ENCODE measurements at regions not wholly inside any gene's neighbourhood (a gene's known extent, or its start where the extent isn't known, plus 50 kb on each side); places are given as distances from the start of the nearest gene placed in this dataset.
"Not testable (repeated sequence)": the region's sequence is repeated elsewhere in the genome, so short reads cannot be mapped to it uniquely, and the experiment has no call there.

DNA sequence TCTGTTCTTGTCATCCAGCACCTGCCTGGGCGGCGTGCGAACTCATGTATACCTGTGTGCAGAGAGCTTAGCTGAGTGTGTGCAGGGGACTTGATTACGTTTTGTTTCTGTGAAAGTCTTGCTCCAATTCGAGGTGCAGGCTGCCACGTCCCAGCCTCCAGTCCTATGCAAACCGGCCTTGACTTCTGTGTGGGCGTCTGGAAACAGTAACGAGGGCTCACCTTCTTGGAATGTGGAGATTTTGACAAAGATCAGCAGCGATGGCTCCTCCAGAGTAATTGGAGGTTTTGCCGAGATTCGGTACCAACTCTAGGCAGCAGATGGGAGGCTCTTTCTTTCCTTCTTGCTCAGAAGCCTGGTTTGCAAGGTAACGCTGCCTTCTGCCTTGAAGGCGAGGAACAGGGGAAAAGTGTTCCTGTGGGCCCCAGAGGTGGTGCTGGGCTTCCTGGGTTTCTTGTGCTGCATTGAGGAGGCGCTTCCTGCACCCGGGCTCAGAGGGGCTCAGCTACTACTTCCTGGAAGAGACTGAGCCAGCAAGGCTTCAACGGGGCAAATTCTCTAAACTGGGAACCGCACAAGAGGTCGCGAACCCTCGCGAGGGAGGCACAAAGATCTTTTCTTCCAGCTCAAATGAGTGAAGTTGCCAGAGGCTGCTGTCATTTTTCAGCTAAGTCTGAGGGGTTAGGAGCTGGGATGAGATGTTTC lies 249.0 kb downstream of the AACS start:
- no peak for DNase-seq

DNA sequence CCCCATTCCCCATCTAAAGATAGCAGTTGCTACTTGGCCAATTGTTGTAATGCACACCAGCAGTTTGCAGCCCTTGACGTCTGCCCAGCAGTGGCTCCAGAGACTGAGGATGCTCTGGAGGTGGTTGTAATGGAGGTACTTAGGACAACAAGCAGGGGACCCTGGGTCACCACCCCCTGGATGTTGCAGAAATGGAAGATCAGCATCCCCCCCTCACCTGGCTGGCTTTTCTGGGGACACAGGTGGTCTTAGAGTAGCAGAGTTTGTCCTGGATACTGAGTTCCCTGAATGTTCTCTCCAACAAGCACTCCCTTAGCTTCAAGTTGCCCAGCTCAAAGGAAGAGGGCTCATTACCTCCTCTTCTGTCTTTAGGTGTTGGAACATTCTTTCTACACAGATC lies 250.5 kb downstream of the AACS start:
- DNase-seq = no peak

DNA sequence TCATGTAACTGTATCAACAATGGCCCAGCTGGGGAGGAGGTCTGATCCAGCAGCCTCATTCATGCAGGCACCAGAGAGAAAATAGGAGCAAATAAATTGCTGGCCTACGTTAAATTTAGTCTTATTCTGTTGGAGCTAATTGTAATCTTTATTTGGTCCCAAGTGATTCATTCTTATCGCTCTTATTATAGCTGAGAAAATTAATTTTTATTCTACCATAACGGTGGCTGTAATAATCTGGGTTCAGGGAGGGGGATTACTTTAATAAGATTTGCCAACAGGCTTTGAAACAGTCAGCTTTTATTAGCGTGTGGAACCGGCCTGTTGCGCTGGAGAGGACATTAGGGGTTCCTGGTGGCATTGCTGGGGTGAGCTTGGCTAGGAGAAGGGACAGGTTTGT lies 254.9 kb downstream of the AACS start:
- DNase-seq = no peak

DNA sequence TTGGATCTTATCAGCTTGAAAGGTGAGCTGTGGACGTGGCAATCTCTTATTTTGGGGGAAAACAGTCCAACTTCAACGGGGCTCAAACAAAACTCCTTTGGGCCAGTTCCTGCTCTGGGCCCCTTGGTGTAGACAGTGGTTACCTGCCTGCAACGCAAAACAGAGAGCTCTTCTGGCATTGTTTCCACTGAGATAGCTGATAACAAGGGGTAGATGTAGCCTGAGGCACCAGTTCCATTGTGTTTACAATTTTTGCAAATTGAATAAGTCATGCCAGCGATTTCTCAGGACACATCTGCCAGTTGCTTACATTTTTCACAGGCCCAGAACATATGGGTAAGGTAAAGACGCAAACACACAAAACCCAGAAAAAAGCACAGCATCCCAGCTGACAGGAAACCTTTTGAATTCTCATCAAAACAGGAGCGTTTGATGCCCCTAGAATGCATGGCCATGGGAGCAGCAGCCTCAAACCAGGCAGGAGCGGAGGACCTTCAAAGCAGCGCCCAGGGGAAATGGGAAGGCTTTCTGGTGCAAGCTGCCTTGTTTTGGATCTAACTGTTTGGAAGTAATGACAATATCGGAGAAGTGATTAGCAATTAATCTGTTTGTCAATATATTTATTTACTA lies 259.7 kb downstream of the AACS start:
- no peak for DNase-seq

DNA sequence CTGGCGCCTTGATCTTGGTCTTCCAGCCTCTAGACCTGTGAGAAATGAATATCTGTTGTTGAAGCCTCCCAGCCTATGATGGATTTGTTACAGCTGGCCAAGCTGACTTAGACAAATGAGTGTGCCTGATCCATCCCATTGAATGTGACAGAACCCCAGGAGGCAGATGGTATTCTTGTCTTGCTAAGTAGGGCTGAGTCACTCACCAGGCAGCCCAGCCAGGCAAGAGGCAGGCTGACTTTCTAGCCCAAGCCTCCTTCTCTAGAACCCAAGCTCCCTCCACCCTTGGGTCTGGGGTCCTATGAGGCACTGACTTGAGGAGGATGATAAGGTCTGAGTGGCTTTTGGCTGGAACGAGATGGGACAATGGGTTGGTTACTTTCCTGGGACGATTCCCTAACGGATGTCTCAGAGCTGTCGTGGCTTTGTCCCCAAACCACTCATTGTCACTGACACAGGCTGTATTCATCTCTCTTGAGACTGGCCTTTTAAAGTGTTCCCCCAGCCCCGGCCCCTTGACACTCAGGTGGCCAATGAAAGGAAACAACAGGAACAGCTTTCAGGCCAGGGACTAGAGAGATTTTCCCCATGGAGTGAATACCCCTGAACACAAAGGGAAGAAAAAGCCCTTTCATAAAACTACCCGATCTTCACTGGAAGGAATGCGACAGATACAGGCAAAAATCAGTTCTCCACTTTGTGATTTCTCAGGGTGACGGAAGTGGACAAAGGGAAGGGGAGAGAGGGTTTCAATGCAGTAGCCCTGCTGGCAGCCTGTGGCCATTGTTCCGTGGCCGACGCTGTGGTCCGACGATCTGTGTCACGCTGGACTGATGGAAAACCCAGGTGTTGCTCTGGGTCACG lies 264.2 kb downstream of the AACS start:
- DNase-seq = no peak

DNA sequence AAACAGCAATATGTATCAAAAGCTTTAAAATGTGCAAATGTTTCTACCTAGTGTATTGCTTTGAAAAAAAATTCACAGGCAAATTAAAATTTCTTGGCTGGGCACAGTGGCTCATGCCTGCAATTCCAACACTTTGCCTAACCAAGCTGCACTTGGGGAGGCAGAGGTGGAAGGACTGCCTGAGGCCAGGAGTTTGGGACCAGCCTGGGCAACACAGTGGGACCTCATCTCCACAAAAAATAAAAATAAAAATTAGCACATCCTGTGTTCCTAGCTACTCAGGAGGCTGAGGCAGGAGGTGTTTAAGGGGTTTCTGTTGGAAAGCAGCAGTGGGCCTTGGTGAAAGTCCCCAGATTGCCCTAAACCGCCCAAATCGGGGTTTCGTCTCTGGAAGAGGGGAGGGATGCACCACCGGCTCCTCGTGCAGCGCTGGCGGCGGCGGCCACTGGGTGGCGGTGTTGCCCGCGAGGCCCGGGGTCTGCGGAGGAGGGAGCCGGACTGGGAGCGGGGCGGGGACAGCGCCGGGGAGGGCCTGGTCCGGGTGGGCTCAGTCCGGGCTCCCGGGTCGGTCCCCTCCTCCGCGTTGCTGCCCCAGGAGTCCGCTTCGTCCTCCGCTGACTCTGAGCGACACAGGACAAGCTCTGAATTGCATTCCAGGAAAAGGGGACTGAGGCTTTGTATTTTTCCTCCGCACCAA lies 265.6 kb downstream of the AACS start:
- peak; percentile 29 for DNase-seq

DNA sequence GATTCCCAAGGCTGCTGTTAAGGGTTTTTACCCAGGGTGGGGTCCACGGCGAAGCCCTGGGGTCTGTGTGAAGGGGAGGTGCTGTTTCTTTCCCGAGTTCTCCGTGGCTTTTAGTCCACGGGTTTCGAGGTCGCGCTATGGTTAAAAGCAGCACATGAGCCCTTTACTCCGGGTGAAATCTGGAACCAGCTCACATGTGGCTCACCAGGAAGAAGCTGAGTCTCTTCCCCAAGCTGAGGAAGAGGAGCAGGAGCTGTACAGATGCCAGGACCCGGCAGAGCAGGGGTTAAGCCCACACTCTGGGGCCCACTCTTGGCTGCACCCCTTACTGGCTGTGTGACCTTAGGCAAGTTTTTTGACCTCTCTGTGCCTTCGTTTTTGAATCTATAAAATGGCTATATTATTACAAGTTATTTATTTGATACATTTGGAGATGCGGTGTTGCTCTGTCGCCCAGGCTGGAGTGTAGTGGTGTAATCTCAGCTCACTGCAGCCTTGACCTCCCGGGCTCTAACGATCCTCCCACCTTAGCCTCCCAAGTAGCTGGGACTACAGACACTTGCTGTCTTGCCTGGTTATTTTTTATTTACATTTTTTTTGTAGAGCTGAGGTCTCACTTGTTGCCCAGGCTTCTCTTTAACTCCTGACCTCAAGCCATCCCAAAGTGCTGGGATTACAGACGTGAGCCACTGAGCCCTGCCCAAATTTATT lies 266.3 kb downstream of the AACS start:
- DNase-seq = no peak

DNA sequence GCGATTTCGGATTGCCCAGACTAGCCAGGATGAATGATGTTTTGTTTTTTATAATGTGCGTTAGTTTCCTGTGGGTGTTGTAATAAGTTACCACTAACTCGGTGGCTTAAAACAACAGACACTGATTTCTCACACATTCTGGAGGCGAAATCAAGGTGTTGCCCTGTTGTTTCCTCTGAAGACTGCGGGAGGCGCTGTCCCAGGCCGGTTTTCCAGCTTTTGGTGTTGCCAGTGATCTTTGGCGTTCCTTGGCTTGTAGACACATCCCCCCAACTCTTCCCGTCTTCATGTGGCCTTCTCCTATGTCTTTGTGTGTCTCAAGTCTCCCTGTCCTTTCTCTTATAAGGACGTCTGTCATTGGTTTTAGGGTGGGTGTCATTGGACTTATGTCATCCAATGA lies 267.7 kb downstream of the AACS start:
- DNase-seq = no peak

DNA sequence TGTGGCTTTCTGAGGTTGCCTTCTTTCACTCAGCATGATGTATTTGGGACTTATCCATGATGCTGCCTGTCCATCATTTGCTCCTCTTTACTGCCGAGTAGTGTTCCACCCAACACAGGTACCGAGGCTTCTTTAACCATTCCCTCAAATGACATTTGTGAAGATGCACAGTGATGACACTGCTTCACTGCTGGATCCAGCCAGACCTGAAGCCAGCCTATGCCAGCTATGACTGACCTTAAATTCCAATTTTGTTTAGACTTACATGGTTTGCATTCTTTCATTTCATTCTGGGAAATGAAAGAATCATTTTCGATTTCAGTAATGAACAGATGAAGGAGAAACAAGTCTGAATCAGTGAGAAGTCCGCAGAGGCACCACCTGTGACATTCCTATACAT lies 271.0 kb downstream of the AACS start:
- DNase-seq = no peak

DNA sequence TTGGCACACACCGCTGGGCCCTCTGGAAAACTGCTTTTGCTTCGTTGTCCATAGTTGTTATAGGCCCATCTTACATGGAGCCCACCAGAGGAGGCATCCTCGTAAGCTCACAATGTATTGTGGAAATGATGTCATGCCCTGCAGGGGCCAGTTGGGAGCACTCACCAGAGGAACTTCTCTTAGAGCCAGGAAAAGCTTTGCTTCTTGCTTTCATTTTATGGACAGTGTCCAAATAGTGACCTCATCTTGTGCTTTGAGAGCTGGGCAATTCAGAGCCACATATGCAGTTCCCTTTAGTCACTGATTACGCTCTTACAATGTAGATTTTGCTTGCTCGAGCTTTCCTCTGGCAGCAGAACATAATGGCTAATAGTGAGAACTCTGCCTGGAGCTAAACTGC lies 275.6 kb downstream of the AACS start:
- DNase-seq = peak; percentile 2

DNA sequence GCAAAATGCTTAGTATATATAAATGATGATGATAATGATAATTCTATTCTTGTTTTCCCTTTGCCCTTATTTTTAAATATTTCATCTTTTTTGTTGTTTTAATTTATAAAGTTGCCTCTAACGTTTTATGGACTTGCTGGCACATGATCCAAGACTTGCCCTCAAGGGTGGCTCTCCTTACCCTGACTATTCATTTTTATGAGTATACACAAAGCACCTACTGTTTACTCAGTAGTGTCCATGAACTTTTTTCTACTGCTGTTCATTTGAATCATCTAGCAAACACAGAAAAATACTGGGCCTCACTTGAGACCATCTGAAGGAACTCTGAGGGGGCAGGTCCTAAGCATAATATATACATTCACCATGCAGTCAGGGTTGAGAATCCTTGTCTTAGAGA lies 276.2 kb downstream of the AACS start:
- no peak for DNase-seq

DNA sequence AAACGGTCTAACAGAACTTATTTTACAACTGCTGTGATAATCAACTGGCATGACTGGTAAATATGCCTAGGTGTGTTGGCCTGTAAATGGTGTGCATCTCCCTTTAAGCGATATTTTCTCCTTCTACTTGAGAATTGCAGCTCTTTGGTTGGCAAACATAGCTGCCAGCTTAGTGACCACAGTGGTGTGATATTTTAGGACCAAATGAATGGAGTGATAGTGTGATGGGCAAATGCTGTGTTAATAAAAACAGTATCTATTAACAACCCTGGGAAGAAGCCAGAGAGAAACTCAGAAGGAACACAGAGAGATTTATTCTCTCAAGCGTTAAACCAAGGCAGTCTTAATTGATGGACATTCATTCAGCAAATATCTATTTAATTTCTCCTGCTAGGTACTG lies 278.4 kb downstream of the AACS start:
- DNase-seq = no peak

DNA sequence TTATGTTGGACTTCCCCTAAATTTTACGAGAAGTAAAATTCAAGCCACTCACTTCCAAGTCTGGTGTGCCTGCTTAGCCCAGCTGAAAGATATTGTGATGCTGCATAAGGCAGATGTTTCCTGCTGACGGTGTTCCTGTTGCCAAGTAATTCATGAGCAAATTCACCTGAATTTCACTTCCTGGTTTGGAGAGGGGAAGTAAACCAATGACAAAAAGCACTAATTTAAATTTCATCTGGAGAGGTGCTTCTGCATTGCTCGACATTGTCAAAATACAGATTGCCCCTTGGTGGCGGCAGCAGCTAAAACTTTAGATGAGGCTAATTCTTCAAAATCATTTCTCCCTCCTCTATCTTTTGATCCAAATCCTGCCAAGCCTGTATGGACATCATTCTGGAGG lies 281.1 kb downstream of the AACS start:
- DNase-seq = no peak

DNA sequence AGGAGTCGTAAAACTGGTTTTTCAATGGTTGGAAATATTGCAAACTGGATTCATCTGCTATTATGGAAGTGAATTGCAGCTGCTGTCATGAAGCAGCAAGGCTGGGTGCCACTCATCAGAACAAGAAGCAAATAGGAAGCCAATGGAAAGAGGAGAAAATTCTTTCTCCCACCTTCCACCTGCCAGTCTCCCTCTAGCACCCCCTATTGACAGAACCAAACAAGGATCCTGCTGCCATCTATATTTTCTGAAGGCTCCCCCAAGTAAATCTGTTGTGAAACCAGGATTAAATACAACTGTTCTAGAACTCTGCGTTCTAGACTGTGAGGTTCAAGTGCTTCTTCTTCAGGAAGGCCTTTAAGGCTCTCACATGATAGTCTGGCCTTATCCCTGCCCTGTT lies 286.6 kb downstream of the AACS start:
- no peak for DNase-seq

DNA sequence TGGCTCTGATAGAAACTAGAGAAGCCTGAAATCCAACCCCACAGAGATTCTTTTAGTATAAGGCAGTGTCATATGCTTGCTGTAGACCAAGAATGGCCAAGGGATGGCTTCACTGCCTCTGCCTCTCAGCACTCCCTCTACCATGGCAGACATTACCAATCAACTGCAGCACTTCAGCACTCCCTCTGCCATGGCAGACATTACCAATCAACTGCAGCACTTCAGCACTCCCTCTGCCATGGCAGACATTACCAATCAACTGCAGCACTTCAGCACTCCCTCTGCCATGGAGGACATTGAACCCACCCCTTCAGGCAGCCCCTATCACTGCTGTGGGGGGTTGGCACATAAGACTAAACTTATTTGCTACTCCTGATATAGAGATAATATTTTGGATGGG lies 287.8 kb downstream of the AACS start:
- DNase-seq = not testable (repeated sequence)

DNA sequence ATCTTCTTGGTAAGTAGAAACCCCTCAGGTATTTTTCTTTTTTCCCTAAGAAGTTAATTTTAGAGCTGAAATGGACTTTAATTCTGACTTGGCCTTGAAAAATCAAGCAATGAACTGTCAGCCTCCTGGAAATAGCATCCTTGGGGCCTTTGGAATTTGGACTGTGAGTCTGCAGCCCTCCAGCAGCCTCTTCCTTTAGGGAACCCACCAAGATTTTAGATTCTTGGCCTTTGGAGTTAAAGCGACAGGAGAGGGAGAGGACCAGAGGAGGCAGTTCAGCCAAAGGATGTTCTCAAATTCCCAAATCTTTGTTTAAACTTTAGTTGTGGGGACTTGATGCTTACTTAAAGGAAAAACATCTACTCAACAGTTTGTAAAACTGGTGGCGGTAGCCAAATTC lies 288.6 kb downstream of the AACS start:
- DNase-seq = no peak

DNA sequence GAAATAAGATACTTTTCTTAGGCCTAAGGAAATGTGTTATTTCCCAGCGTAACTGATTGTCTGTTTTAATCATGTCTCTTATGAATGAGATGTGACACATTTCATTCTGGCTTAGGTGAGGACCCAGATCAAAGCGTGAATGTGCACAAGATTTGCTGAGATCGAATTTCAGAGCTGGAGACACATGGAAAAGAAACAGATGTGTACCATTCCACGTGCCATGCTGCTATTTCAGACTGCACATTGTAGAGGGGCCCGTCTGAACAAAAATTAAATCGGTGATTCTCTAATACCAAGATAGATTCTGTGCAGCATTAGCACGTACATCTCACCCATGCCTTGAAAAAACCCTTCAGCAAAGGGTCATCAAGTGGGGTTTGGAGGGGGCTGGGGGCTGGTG lies 290.4 kb downstream of the AACS start:
- DNase-seq = no peak

DNA sequence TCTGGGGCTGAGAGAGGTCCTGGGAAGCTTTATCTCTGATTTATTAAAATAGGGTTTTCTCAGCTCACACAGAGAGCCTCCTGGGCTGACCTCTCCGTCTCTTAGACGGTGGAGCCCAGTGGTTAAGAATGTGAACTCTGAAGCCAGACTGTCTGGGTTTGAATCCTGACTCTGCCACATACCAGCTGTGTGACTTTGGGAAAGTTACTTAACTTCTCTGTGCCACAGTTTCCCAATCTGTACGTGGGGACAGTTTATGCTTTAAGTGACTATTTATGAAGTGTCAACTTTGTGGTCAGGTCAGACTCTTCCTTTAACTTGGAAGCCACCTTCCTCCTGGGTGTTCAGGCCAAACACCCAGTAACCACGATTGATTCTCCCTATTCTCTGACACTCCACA lies 290.9 kb downstream of the AACS start:
- no peak for DNase-seq

DNA sequence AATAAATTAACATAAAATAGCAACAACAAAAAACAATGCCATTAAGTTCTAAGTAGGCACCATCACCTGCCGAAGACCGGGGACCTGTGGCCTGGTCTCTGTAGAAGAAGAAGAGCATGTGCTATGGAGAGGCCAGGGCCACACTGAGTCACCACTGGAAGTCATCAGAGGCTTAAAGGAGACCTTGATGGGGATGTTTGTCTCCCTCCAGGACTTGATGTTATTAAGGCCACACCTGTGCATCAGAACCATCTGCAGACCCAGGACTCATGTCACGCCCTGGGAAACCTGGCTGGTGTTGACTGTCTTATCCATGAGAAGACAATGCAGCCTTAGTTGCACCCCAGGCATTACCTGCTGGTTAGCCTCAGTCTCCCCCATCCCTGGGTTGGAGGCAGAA lies 292.3 kb downstream of the AACS start:
- no peak for DNase-seq

DNA sequence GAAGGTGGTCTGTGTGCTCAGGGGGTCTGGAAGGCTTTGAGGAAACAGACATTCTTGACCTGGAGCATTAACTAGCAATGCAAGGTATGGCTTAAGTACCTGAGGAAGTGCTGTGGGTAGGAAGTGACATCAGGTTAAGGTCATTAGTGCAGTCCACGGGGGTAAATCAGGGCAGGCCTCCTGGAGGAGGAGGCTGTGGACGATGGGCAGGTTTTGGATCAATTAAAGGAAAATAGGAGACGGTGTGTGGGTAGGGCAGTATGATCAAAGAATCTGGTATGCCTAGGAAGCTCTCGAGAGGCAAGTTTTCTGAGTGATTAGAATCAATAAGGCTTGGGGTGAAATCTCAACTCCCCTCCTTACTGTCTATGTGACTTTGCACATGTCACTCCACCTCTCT lies 295.3 kb downstream of the AACS start:
- DNase-seq = no peak

DNA sequence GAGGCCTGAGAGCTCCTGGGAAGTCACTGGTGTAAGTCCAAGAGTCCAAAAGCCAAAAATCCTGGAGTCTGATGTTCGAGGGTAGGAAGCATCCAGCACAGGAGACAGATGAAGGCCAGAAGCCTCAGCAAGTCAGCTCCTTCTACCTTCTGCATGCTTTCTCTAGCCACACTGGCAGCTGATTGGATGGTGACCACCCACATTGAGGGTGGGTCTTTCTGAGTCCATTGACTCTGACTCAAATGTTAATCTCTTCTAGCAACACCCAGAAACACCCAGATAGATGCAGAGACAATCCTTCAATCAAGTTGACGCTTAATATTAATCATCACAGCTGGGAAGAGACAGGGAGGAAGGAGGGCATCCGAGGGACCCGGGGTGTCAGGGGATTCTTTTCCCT lies 305.8 kb downstream of the AACS start:
- DNase-seq = no peak

DNA sequence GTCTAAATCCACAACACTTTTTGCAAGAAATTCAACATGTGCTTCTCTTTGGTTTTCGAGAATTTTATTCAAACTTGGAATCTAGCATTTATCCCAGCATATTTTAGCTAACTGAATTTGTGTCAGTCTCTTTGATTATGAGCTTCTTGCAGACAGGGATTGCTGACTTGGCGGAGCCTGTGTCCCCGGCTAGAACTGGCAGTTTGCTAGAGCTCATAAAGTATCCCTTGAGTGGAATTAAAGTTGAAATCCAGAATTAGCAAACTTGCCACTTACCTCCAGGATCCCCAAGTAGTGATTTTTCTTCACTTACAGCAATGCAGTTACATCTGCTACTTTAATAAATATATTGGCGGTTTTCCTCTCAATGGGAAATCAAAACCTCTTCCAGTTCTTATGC lies 306.9 kb downstream of the AACS start:
- DNase-seq = no peak

DNA sequence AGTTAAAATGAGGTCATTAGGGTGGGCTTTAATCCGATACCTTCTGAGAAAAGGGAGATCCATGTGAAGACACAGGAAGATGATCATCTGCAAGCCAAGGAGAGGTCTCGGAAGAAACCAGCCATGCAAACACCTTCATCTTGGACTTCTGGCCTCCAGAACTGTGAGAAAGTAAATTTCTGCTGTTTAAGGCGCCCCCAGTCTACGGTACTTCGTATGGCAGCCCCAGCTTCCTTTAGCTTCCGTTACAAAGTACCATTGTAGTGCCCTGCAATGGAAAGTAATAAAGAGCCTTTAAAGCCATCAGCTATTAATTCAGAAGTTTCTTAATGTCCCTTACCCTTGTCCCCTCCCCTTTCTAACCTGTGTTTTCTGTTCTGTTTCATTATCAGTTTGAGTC lies 308.1 kb downstream of the AACS start:
- no peak for DNase-seq

All from NCI-H1092 treated with DMSO at 0.1 percent for 48 hours (cell line).